GM19035 (cell line): ENCODE measurements at regions not wholly inside any gene's neighbourhood (a gene's known extent, or its start where the extent isn't known, plus 50 kb on each side); places are given as distances from the start of the nearest gene placed in this dataset.

ENCODE experiments used
- ATAC-seq: cut with Tn5 transposase; IDR thresholded peaks from one replicate; pipeline ENCODE4 v1.9.1; 2021; ENCODE audit not compliant: unreplicated experiment

DNA sequence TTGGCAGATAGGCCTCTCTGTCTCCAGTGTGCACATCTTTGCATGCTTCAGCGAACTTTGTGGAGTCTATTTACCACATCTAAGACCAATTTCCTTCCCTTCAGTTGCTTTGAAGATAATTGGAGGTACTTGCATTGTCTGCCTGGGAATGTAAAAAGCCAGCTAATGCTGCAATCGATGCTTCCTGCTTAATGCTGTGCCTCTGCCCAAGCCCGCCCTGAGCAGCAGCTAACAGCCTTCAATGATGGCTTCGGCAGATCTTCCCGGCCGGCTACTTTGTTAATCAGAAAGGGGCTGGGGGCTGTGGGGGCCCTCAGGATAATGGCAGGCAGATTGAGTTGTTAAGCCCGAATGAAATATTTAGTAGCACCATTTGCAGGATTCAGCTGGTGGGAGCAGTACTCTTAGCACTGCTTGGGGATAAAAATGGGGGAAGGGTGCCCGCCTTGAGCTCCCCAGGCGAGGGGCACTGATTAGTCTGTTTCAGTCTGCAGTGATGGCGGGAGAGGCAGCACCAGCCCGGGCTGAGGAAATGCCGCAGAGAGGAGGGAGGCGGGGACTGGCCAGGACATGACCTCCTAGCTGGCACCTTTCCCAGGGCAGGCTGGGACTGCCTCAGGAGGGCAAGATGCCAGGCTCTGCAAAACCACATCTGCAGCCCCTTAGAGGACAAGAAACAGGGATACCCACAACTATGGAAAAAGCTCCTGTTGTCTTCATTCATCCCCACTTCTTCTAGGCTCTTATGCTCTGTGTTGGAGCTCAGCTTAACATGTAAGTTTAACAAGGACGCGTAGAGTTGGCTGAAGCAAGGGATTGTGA, 460.0 kb downstream of the BUD13 start:
- ATAC-seq: no peak

DNA sequence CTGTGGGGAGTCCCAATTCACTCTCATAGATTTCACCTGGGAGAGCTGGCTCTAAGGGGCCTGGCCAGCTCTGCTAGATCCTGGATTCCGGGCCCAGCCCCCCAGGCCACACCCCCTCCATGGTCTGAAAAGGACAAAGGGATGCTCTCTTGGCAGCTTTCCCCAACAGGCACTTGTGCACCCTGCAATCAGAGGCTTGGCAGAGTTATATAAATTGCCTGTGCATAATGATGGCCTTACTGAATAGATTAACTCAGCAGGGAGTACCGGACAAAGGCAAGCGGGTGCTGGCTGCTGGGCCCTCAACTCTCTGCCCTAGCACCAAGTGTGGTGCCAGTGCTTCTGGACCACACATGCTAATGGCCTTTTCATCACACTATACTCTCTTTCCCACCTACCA, 461.6 kb downstream of the BUD13 start:
- ATAC-seq: no peak

DNA sequence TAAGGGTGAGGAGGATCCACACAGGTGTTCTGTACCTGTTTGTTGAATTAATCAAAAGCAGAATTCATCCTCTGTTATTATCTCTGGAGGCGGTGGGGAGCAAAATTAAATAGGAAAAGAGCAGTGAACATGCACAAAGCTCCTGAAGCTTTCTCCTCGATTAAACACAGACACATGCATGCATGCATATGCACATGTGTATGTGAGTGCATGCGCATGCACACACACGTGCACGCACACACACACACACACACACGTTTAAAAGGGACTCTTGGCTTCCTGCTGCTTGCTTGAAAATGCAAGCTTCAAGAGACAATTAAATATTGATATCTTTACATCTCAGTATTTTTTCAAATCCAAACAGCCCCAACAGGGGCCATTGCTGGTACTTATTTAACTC, 462.1 kb downstream of the BUD13 start:
- no peak for ATAC-seq

DNA sequence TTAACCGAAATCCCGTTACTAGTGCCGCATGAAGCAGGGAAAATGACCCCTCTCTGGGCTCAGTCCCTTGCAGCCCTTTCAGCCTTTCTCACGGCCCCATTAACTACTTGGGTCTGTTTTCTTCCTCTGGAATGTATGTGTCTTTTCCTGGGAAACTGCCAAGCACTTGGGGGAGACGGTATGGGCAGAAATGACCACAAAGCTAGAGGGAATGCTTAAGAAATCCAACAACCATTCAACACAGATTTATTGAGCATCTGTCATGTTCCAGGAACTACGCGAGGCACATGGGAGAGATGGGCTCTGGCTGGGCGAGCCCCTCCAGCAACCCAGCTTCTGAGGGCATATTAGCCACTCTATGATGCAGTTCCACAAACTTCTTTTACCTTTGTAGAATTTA, 462.6 kb downstream of the BUD13 start:
- no peak for ATAC-seq

DNA sequence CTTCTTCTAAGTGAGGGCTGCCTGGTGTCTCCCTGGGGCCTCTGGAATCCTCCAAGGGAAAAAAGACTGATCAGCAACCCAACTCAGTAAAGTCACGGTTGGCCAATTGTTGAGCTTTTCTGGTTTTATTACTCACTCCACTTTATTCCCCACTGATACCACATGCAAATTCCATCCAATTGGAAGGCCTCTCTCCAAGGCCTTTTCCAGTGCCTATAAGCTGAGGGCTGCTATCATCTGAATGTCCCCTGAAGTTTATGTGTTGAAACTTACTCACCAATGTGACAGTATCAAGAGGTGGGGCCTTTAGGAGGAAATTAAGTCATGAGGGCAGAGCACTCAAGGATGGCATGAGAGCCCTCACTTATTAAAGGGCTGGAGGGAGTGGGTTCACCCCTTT, 463.3 kb downstream of the BUD13 start:
- no peak for ATAC-seq

DNA sequence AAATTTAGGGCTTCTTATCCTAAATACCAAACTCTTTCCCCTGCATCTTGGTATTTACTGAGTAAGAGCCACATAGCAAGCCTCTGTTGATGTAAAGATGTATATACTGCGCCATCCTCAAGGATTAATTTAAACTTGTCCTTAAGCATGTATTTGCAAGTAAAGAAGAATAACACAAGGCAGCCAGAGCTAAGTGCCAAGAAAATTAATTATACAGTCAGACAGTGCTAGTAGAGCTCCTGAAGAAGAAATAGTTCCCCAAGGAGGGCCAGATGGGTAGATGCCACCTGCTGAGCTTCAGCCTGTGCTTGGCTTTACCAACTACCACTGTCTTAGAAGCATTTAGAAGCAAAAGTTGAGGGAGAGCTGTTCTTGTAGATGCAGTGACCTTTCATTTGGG, 470.0 kb downstream of the BUD13 start:
- ATAC-seq: no peak

DNA sequence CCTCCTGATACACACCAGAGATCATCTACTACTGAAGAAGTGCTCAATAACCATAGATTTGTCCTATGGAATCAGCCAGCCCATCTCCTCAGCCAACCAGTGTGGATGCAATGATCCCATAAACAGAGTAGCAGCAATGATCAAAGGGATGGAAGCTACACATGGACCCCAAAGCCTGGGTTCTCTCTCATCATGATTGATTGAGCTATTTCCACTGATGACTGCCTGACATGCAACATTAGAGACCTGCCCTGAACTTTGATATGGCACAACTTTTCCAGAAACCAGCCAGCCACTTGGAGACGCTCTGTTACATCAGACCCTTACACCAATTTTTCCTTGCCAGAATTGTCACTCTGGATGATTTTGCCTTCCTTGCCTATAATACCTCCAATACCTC, 471.6 kb downstream of the BUD13 start:
- no peak for ATAC-seq

DNA sequence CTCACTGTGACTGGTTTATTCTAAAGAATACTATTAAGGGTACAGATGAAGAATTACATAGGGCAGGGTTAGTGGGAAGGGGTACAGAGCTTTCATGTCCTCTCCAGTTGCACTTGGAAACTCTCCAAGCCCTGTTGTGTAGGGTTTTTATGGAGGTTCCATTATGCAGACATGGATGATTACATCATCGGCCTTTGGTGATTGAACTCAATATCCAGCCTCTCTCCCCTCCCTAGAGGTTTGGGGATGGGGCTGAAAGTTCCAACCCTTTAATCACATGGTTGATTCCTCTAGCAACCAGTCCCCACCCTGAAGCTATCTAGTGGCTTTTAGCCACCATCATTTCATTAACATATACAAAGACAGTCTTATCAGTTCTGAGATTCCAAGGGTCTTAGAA, 472.6 kb downstream of the BUD13 start:
- no peak for ATAC-seq

DNA sequence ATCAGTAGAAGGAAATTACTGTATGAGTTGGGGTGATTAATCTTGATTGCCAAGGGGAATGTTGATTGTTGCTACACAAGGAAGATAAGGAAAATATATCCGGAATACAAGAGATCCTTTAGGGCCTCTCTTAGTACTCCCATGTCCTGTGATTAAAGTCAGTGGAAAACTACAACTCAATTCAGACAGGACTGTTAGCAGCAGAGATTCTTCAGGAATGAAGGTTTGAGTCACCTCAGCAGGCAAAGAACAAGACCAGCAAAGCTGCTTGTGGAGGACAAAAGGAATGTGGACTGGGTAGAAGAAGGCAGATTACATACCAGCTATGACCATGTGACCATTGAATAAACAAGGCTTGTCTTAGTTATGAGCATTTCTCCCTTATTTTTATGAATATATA, 478.2 kb downstream of the BUD13 start:
- ATAC-seq: no peak

DNA sequence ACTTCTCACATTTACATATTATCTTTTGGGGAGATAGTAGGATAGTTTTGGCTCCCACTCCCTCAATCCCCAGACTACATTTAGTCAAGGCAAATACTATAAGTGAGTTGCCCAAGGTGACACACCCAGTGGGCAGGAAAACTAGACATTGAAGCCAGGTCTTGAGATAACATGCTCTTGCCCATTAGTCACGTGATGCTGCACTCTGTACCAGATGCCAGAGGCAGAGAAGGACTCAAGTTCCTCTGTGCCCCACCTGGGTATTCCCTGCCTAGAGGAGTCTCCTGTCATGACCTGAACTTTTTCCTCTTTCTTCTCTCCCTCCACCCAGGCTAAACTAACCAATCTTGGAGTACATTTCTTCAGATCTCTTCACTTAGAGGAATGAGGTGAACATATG, 484.9 kb downstream of the BUD13 start:
- ATAC-seq: no peak

DNA sequence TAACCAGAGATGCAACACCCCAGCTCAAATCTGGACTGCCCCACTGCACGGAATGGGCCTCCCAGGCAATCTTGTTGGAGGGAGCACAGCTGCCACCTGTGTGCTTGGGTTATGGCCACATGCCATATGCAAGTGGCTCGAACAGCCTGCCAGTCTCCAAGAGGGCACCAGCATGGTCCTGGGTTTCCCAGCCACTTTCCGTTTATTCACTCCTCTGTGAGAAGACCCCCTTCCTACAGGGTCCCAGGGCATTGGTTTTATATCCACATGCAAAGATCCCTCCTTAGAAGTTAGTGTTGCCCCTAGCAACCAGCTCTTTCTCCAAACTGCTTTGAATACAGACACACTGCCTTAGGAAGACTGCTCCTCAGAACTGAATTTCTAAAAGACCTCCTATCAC, 487.8 kb downstream of the BUD13 start:
- no peak for ATAC-seq

DNA sequence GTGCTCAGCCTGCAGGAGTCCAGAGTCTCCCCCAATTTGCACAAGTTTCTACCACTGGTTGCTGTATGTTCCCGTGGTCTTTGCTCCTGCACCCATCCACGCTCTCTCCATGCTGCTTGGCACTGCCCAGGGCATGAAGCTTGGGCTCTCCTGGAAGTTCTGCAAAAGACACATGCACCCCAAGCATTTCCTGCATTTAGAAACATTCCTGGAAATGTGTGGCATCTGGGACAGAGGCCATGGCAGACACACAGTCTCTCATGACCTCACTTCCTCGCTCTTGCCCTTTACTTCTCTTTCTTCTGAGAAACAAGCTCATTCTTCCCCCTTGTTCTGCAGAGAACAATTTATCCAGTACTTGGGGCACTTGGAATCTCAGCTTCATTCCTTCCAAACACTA, 489.5 kb downstream of the BUD13 start:
- ATAC-seq: no peak

DNA sequence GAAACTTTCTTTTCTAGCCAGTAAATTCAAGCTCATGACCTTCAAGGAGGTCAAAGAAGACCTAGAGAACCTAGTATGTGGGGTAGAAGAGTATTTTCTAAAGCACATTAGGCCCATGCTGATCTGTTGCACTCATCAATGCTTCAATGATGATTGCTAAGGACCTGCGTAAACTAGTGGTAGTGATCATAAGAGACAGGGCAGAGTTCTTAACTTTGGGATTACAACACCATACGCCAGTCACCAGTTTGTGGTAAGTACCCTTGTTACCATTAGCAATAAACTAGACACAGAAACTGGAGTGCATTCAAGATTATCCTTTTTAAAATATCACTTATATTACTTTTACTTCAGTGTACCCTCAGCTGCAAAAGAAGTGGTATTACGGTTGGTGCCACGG, 490.3 kb downstream of the BUD13 start:
- no peak for ATAC-seq

DNA sequence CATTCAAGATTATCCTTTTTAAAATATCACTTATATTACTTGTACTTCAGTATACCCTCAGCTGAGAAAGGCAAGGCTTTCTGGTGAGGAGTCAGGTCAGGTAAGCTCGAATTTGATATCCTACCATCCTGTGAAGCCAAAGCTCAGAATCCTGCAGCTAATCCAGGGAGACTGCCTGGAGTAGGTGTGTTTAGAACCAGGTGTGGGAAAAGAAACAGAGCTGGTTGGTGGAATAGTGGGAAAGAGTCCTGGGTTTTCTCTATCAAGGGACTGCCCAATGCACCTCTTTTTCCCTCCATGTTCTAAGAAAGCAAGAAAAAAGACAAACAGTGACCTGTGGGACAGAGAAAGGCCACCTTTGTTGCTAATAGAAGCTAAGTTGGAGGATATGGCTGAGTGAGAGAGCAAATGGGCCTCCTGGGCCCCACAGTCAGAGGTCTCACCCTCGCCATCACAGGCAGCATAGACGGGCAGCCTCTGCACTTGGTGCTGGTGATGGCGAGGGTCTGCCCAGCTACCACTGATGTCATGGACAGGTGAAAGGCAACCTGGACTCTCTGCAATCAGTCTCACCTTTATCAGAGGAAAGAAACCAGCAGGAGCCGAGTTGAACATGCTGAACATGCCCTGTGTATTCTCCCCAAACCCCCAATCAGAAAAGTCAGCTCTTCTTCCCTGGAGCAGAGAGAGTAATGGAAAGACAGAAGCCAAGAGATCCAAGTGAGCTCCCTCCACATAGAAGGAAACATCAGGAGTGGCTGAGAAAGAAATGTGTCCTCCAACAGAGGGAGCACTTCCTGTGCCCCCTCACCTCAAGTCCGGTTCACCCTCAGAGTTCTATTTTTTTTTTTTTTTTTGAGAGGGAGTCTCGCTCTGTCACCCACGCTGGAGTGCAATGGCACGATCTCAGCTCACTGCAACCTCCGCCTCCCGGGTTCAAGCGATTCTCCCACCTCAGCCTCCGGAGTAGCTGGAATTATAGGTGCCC, 491.3 kb downstream of the BUD13 start:
- ATAC-seq: no peak

DNA sequence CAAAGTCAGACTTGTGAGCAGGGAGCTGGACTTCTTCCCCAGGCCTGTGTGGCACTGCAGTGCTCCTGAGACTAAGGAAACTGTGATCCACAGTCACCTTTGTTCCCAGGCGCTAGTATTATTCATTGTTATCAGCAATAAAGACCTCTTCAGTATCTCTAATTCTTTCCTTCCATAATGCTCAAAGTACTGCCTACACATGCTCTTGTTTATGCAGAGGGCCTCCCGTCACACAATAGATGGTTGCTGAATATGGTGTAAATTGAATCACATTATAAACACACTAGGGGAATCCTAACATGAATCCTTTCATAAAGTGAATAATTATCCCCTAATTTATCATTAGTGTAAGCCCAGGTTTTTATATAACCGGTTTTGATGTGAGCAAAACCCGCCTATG, 493.3 kb downstream of the BUD13 start:
- ATAC-seq: no peak

DNA sequence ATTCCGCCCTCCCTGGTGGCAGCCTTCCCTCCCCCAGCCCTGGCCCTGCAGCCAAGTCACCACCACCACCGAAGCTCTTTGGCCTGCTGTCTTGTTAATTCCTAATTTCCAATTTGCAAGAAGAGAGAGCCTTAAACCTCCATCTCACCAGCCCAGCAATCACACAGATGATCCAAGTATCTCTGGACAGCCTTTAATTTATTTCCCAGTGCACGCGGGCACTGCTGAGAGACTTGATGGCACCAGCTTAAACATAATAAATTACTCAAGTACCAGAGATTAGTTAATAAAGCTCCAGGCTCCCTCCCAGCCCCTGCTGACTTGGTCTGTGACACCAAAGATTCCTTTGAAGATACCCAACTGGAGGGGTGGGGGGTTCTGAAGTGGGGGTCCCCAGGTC, 494.7 kb downstream of the BUD13 start:
- no peak for ATAC-seq

DNA sequence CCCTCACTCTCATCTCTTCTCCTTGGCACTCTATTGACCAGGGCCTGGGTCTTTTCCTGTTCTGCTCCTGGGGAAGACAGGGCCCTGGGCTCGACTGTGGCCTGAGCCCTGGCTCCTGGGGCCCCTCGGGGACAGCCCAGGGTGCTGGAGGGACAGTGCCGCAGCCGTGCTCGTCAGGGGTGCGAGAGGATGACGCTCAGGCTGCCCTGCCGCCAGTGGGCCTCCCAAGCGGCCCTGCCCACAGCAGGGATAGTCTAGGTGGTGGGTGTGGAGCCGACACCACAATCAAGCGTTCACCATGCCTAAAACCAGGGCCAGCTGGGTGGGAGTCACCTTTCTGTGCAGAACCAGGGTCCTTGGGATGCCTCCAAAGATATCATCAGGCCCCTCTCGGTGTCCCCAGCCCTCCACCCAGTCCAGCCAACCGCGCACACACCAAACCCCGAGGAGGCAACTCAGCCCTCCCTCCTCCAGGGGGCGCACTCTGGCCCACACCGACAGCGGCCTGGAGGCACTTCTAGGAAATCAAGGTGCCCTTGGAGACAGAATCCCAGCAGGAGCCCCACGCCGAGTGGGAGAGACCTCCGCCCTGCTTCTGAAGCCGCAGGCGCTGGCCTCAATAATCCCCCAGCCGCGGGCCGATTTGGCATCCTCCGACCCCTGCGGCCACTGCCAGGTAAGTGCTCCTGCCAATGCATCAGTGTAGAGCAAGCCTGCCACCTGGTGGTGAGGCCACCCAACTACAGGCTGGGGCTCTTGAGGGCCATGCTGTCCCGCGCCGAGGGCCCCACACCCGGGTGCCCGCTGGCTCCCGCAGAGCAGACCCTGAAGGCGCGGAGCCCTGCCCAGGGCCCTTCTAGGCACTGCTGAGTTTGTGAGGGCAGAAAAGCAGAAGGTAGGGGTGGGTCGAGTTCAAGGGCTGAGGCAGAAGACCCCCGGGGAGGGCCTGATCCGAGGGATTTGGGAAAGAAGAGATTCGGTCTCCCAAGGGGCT, 496.4 kb downstream of the BUD13 start:
- peak; percentile 76 for ATAC-seq

DNA sequence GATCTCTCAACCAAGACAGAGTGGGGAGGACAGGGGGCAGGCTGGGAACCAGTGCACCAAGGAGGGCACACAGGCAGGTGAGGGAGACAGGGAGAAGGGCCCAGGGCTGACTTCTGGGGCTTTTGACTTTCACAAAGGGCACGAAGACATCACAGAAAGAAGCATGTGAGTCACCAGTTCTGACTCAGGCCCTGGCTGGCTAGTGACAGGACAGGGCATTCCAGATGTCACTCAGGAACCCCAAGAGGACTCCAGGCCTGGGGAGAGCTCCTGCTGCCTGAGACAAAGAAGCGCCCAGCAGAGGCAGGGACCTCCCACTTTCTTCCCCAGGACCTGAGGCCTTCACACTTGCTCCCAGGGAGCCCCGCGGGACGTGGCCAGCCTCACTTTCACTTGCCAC, 497.2 kb downstream of the BUD13 start:
- no peak for ATAC-seq

DNA sequence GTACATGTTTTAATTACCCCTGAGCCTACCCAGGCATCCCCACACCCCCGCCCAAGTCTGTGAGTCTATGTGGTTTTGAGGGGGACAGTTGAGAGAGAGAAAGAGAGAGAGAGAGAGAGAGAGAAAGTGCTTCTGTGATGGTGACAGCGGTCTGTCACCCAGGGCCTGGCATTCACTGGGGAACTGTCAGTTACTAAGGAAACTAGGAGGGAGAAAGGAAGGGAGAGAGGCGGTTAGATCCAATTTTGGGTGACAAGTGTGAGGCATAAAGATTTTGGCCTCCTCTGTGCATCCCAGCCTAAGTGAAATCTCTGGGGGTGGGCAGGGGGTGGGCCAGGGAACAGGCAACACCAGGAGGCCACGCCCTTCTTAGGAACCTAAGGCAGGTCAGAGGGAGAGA, 498.3 kb downstream of the BUD13 start:
- no peak for ATAC-seq

DNA sequence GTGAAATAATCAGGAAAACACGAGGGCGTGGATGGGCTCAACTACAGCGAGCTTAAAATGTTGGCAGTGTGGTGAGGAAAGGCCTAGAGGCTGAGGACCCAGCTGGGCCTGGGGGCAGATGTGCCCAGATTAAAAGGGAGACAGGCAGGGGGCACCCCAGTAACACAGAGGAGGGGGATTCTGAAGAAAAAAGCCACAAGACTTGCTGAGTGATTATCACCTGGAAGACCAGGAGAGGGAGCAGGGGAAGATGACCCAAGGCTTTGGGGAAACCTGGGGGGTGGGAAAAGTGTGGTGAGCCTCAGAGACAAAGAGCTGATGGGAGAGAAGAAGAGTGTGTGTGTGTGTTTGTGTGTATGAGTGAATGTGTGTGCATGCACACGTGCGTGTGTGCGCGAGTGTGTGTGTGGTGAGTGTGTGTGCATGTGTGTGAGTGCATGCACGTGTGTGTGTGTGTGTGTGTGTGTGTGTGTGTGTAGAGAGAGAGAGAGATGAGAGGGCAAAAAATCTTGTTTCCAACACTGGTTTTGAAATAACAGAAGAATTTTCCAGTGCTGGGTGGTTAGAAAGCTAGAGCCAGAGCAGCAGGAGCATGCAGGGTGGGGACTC, 500.5 kb downstream of the BUD13 start:
- no peak for ATAC-seq

DNA sequence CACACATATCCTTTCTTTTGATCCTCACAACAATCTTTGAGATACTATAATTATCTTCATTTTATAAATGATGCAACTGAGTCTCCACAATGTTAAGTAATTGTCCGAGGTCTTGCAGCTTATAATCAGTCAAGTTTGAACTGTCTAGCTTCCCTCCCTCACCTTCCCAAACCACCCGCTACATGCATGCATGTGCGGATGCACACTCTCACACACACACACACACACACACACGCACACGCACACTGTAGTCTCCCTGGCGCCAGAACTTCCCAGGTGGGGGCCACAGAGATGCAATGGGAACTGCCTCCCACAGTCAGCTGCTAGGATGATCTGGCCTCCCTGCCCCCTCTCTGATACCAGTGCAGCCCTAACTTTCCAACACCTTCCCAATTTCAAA, 501.3 kb downstream of the BUD13 start:
- no peak for ATAC-seq
